ENCODE measurements at regions not wholly inside any gene's neighbourhood (a gene's known extent, or its start where the extent isn't known, plus 50 kb on each side); places are given as distances from the start of the nearest gene placed in this dataset.
A peak's percentile ranks its signal among the peaks of the same experiment; 100 is the strongest.
"Not testable (repeated sequence)": the region's sequence is repeated elsewhere in the genome, so short reads cannot be mapped to it uniquely, and the experiment has no call there.

GRCh38 chr12:7581625-7582024 lies 78.0 kb upstream of the CD163 start:
- no peak for TF ChIP-seq CTCF (IDR thresholded peaks at IDR 0.05)
- Histone ChIP-seq H3K4me1 (no peaks in the 10 kb centered on the region), H3K27me3 (no peaks in the 10 kb centered on the region), H3K27ac (no peak overlapping the region), H3K9me3 (peaks cover 0 to 4% of the 10 kb centered on the region in 2 donors), H3K36me3 (no peaks in the 10 kb centered on the region), H3K4me3 (no peak overlapping the region)
- no peak for DNase-seq (ENCODE audit: low spot score in 2 of 2)
- intact Hi-C loops (cut with DNase I), result no loop called here

DNA sequence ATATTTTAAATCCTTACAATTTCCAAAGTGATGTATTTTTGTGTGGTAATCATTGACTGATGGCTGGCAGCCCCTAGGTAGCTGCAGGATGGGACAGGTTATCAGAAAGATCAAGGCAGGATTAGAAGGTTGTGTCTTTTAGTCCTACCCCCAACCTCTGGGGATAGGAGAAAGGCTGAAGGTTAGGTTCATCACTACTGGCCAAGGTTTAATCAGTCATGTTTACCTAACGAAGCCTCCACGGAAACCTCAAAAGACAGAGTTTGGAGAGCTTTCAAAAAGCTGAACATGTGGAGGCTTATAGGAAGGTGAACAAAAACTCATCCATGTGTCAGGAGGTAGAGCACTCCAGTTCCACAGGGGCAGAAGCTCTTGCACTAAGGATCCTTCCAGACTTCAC lies 77.5 kb upstream of the CD163 start:
- no peak for DNase-seq (ENCODE audit: low spot score in 2 of 2)
- Histone ChIP-seq H3K27me3 (no peaks in the 10 kb centered on the region), H3K36me3 (no peaks in the 10 kb centered on the region), H3K27ac (no peak overlapping the region), H3K9me3 (peaks cover 0 to 4% of the 10 kb centered on the region in 2 donors), H3K4me1 (no peaks in the 10 kb centered on the region), H3K4me3 (no peak overlapping the region)
- TF ChIP-seq CTCF (IDR thresholded peaks at IDR 0.05), result no peak
- intact Hi-C loops (cut with DNase I), result no loop called here

DNA sequence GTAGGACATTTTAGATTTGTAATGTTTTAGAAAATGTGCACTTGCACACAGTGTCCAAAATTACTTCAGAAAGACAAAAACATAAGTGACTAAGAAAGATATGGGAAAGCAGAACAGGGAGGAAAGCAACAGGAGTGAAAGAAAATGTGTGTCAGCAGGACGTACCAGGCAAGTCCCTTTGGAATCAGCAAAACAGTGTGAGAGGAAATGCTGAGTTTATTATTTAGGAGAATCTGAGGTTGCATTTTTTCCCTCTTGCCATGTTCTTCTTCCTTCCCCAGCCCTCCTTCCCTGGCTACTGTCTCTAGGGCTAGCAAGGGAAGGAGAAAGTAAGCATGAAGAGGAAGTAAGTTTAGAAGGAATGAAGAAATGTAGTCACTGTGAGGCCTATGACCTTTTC lies 67.7 kb upstream of the CD163 start:
- Histone ChIP-seq H3K27me3 (no peaks in the 10 kb centered on the region), H3K9me3 (no peaks in the 10 kb centered on the region), H3K4me1 (no peaks in the 10 kb centered on the region), H3K27ac (no peak overlapping the region), H3K4me3 (no peak overlapping the region), H3K36me3 (no peaks in the 10 kb centered on the region)
- no peak for TF ChIP-seq CTCF (IDR thresholded peaks at IDR 0.05)
- DNase-seq (ENCODE audit: low spot score in 2 of 2), result peak in 1 of 2 donors; percentile 61
- intact Hi-C loops (cut with DNase I), result no loop called here

GRCh38 chr12:7557227-7557626 lies 53.6 kb upstream of the CD163 start:
- no peaks in the 10 kb centered on the region for H3K9me3 ChIP-seq
- H3K27me3 ChIP-seq, result no peaks in the 10 kb centered on the region
- H3K36me3 ChIP-seq, result no peaks in the 10 kb centered on the region
- no peak for TF ChIP-seq CTCF (IDR thresholded peaks at IDR 0.05)
- intact Hi-C loops (cut with DNase I), result no loop called here
- H3K4me3 ChIP-seq, result no peak overlapping the region
- H3K27ac ChIP-seq, result peak overlapping the region; percentile 47 to 59
- H3K4me1 ChIP-seq, result no peaks in the 10 kb centered on the region
- no peak for DNase-seq (ENCODE audit: low spot score in 2 of 2)

- peak overlapping the region in 1 of 2 donors; percentile 59 for H3K27ac ChIP-seq
- H3K27me3 ChIP-seq, result no peaks in the 10 kb centered on the region
- H3K9me3 ChIP-seq, result no peaks in the 10 kb centered on the region
- no peak for TF ChIP-seq CTCF (IDR thresholded peaks at IDR 0.05)
- H3K4me3 ChIP-seq, result no peak overlapping the region
- intact Hi-C loops (cut with DNase I), result no loop called here
- DNase-seq (ENCODE audit: low spot score in 2 of 2), result no peak
- no peaks in the 10 kb centered on the region for H3K4me1 ChIP-seq
- no peaks in the 10 kb centered on the region for H3K36me3 ChIP-seq
Observed at GRCh38 chr12:7555752-7556151, 52.2 kb upstream of the CD163 start.

GRCh38 chr12:7554831-7555230 lies 51.3 kb upstream of the CD163 start:
- intact Hi-C loops (cut with DNase I); H3K36me3 ChIP-seq; H3K27me3 ChIP-seq; DNase-seq (ENCODE audit: low spot score in 2 of 2); H3K27ac ChIP-seq; H3K9me3 ChIP-seq; H3K4me3 ChIP-seq; H3K4me1 ChIP-seq: not testable (repeated sequence)

All from ascending aorta (tissue), 2 donors.